ENCODE measurements at regions not wholly inside any gene's neighbourhood (a gene's known extent, or its start where the extent isn't known, plus 50 kb on each side); places are given as distances from the start of the nearest gene placed in this dataset.

- H3K79me2 ChIP-seq (ENCODE audit: control insufficient read depth, insufficient read depth, low read length) = no peaks in the 10 kb centered on the region
- no peaks in the 10 kb centered on the region for H3K4me1 ChIP-seq (ENCODE audit: control insufficient read depth, insufficient read depth, low read length)
- intact Hi-C loops (cut with micrococcal nuclease; ENCODE audit: unreplicated experiment) = no loop called here
- in situ Hi-C loops (cut with MboI) = no loop called here
- 0% methylated on average over 1 of the region's 1 CpG for WGBS (ENCODE audit: insufficient coverage, insufficient replicate concordance, low lambda C conversion rate, missing lambda C conversion rate)
- ChIA-PET POLR2A (no interaction called here), CTCF (interaction anchor here (0.6 to 1.1 kb wide), 2 partner anchors 20 to 23 kb away, joined by 3 read pairs; no protein-coding TSS in a partner anchor), SMC1A (ENCODE audit: uncharacterized antibody, unreplicated experiment) (interaction anchor here (1.1 kb wide), 1 partner anchor 38 kb away, joined by 6 read pairs; no protein-coding TSS in a partner anchor), RAD21 (ENCODE audit: unreplicated experiment) (no interaction called here)
- no TSS peak for BruUV-seq (replicated peaks)
- H2AFZ ChIP-seq (ENCODE audit: control insufficient read depth, low read depth, low read length) = no peak overlapping the region
- FAIRE-seq (no peak), ATAC-seq (no peak), DNase-seq (ENCODE audit: low read depth, low spot score) (no peak)
- no peak overlapping the region for H3K4me2 ChIP-seq (ENCODE audit: control insufficient read depth, insufficient read depth)
- H3K36me3 ChIP-seq (ENCODE audit: control insufficient read depth in 2 of 2, insufficient read depth in 2 of 2, low read length in 1 of 2) = no peaks in the 10 kb centered on the region
- TF ChIP-seq BHLHE40 (IDR thresholded peaks at IDR 0.05; ENCODE audit: borderline replicate concordance in 1 of 2, low read depth in 2 of 2, low read length in 1 of 2) (no peak), ZNF274 (IDR thresholded peaks at IDR 0.05; ENCODE audit: insufficient read depth, insufficient read length) (no peak), RCOR1 (conservative IDR thresholded peaks at IDR 0.05; ENCODE audit: low read depth, low read length) (no peak), FOXM1 (IDR thresholded peaks at IDR 0.05; ENCODE audit: low read depth, low read length) (no peak), CBFB (IDR thresholded peaks at IDR 0.05; ENCODE audit: low read depth) (no peak), SIN3A (IDR thresholded peaks at IDR 0.05; ENCODE audit: low read depth, low read length) (no peak), YY1 (IDR thresholded peaks at IDR 0.05; ENCODE audit: low read depth, low read length) (no peak), STAT3 (IDR thresholded peaks at IDR 0.05; ENCODE audit: low read depth, low read length) (no peak)
- TF ChIP-seq, protein P1, sequence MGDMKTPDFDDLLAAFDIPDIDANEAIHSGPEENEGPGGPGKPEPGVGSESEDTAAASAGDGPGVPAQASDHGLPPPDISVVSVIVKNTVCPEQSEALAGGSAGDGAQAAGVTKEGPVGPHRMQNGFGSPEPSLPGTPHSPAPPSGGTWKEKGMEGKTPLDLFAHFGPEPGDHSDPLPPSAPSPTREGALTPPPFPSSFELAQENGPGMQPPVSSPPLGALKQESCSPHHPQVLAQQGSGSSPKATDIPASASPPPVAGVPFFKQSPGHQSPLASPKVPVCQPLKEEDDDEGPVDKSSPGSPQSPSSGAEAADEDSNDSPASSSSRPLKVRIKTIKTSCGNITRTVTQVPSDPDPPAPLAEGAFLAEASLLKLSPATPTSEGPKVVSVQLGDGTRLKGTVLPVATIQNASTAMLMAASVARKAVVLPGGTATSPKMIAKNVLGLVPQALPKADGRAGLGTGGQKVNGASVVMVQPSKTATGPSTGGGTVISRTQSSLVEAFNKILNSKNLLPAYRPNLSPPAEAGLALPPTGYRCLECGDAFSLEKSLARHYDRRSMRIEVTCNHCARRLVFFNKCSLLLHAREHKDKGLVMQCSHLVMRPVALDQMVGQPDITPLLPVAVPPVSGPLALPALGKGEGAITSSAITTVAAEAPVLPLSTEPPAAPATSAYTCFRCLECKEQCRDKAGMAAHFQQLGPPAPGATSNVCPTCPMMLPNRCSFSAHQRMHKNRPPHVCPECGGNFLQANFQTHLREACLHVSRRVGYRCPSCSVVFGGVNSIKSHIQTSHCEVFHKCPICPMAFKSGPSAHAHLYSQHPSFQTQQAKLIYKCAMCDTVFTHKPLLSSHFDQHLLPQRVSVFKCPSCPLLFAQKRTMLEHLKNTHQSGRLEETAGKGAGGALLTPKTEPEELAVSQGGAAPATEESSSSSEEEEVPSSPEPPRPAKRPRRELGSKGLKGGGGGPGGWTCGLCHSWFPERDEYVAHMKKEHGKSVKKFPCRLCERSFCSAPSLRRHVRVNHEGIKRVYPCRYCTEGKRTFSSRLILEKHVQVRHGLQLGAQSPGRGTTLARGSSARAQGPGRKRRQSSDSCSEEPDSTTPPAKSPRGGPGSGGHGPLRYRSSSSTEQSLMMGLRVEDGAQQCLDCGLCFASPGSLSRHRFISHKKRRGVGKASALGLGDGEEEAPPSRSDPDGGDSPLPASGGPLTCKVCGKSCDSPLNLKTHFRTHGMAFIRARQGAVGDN (IDR thresholded peaks at IDR 0.05) = no peak
- H3K4me3 ChIP-seq = no peak overlapping the region
- no peaks in the 10 kb centered on the region for H3K9me3 ChIP-seq (replicated peaks; ENCODE audit: control insufficient read depth, insufficient read depth, low read length)
- no peaks in the 10 kb centered on the region for H4K20me1 ChIP-seq (ENCODE audit: control insufficient read depth, insufficient read depth)
- no peak overlapping the region for H3K9ac ChIP-seq (ENCODE audit: control insufficient read depth, insufficient read depth, low read length)
- no peaks in the 10 kb centered on the region; a peak in 1 of 4 replicates for H3K27me3 ChIP-seq (replicated peaks in 1 of 2; ENCODE audit: control insufficient read depth in 2 of 2, insufficient read depth in 2 of 2, low read length in 1 of 2)
- no peak overlapping the region for H3K27ac ChIP-seq (ENCODE audit: control insufficient read depth, insufficient read depth)
These were observed 174.5 kb upstream of the RMP24 start for GRCh38 chr18:35797948-35798347.
